CD4-positive, alpha-beta memory T cell (primary cell): ENCODE measurements at regions not wholly inside any gene's neighbourhood (a gene's known extent, or its start where the extent isn't known, plus 50 kb on each side); places are given as distances from the start of the nearest gene placed in this dataset.
"Not testable (repeated sequence)": the region's sequence is repeated elsewhere in the genome, so short reads cannot be mapped to it uniquely, and the experiment has no call there.

Experiments
- CTCF ChIA-PET: fragments of 350-600 bp; sonication (Branson Sonifier 250); formaldehyde crosslinking; loops from one replicate; lab custom pipeline; 2021; ENCODE audit warnings: inconsistent platforms; ENCODE audit not compliant: partially characterized antibody; lab: Charles Lee
- POLR2A ChIA-PET: fragments of 350-600 bp; sonication (Branson Sonifier 250); formaldehyde crosslinking; loops from one replicate; lab custom pipeline; 2021; ENCODE audit not compliant: partially characterized antibody; lab: Charles Lee
- DNase-seq, 5 donors: peaks; one replicate each; pipeline versions ENCODE4 v3.0.0 to v3.0.0-alpha.2; 2020 to 2022; ENCODE audit warnings: mixed read lengths in 1 of 5
- H3K27ac ChIP-seq: one replicate; pipeline ENCODE4 v1.7.0; 2013; ENCODE audit warnings: low read depth, low read length
- H3K27me3 ChIP-seq: 2 replicates; pipeline ENCODE4 v1.7.0; 2013; ENCODE audit warnings: mild to moderate bottlenecking, low read length, moderate library complexity; ENCODE audit not compliant: insufficient read depth
- H3K36me3 ChIP-seq: 2 replicates; pipeline ENCODE4 v1.7.0; 2013; ENCODE audit warnings: mild to moderate bottlenecking, low read length, moderate library complexity; ENCODE audit not compliant: insufficient read depth
- H3K4me1 ChIP-seq: 2 replicates; pipeline ENCODE4 v1.7.0; 2013; ENCODE audit warnings: mild to moderate bottlenecking, low read length, moderate library complexity; ENCODE audit not compliant: insufficient read depth
- H3K4me3 ChIP-seq, 2 donors: one replicate each; pipeline ENCODE4 v1.7.0; 2013; ENCODE audit warnings: low read length in 2 of 2, mild to moderate bottlenecking in 1 of 2
- H3K9me3 ChIP-seq, 2 donors: one replicate each; pipeline ENCODE4 v1.7.0; 2013; ENCODE audit warnings: low read length in 2 of 2, control low read depth in 1 of 2; ENCODE audit not compliant: control insufficient read depth in 1 of 2
- H3K27ac Mint-ChIP-seq, 7 donors: one replicate each; pipeline ENCODE4 v1.8.0; 2020 to 2021; ENCODE audit warnings: mixed read lengths in 7 of 7, mild to moderate bottlenecking in 6 of 7, inconsistent platforms in 3 of 7, moderate library complexity in 3 of 7
- H3K27me3 Mint-ChIP-seq, 2 donors: one replicate each; pipeline ENCODE4 v1.8.0; 2020 to 2021; ENCODE audit warnings: mixed read lengths in 2 of 2
- H3K36me3 Mint-ChIP-seq, 2 donors: one replicate each; pipeline ENCODE4 v1.8.0; 2020 to 2021; ENCODE audit warnings: mixed read lengths in 2 of 2, inconsistent platforms in 1 of 2, mild to moderate bottlenecking in 1 of 2
- H3K4me1 Mint-ChIP-seq, 4 donors: one replicate each; pipeline ENCODE4 v1.8.0; 2020 to 2021; ENCODE audit warnings: mixed read lengths in 4 of 4, mild to moderate bottlenecking in 1 of 4
- H3K4me3 Mint-ChIP-seq, 8 donors: one replicate each; pipeline ENCODE4 v1.8.0; 2020 to 2021; ENCODE audit warnings: mixed read lengths in 8 of 8, mild to moderate bottlenecking in 7 of 8, moderate library complexity in 6 of 8, inconsistent platforms in 3 of 8
- H3K9me3 Mint-ChIP-seq, 8 donors: one replicate each; pipeline ENCODE4 v1.8.0; 2020 to 2021; ENCODE audit warnings: mixed read lengths in 8 of 8, mild to moderate bottlenecking in 5 of 8, inconsistent platforms in 3 of 8, moderate library complexity in 1 of 8
- intact Hi-C: fragments of 100-400 bp; cut with micrococcal nuclease; formaldehyde crosslinking; loops from one replicate; pipeline ENCODE4 v1.15.1; 2023

- Mint-ChIP-seq H3K27ac (no peak overlapping the region), H3K4me3 (no peak overlapping the region), H3K4me1 (peaks cover 0 to 2% (median 0%) of the 10 kb centered on the region in 4 donors), H3K36me3 (no peaks in the 10 kb centered on the region), H3K27me3 (no peaks in the 10 kb centered on the region), H3K9me3 (peaks cover 0 to 4% (median 0%) of the 10 kb centered on the region in 8 donors)
- CTCF ChIA-PET, result no interaction called here
- DNase-seq, result no peak
- intact Hi-C loops, result no loop called here
- Histone ChIP-seq H3K4me3 (no peak overlapping the region), H3K27ac (no peak overlapping the region), H3K4me1 (no peaks in the 10 kb centered on the region), H3K27me3 (no peaks in the 10 kb centered on the region), H3K9me3 (no peaks in the 10 kb centered on the region), H3K36me3 (no peaks in the 10 kb centered on the region)
- POLR2A ChIA-PET, result no interaction called here
Measured at GRCh38 chr14:38546932-38547551, 291.1 kb upstream of the CLEC14A start.

- DNase-seq, result no peak
- H3K27ac Mint-ChIP-seq, result no peak overlapping the region
- no peaks in the 10 kb centered on the region for H3K36me3 Mint-ChIP-seq
- Histone ChIP-seq H3K4me3 (no peak overlapping the region), H3K4me1 (no peaks in the 10 kb centered on the region), H3K27me3 (no peaks in the 10 kb centered on the region), H3K27ac (no peak overlapping the region), H3K36me3 (no peaks in the 10 kb centered on the region), H3K9me3 (no peaks in the 10 kb centered on the region)
- ChIA-PET CTCF (no interaction called here), POLR2A (no interaction called here)
- peaks cover 0 to 4% (median 0%) of the 10 kb centered on the region in 8 donors for H3K9me3 Mint-ChIP-seq
- H3K27me3 Mint-ChIP-seq, result no peaks in the 10 kb centered on the region
- H3K4me1 Mint-ChIP-seq, result peaks cover 0 to 2% (median 0%) of the 10 kb centered on the region in 4 donors
- intact Hi-C loops, result no loop called here
- H3K4me3 Mint-ChIP-seq, result no peak overlapping the region
Measured at GRCh38 chr14:38544776-38545175, 288.9 kb upstream of the CLEC14A start.

DNA sequence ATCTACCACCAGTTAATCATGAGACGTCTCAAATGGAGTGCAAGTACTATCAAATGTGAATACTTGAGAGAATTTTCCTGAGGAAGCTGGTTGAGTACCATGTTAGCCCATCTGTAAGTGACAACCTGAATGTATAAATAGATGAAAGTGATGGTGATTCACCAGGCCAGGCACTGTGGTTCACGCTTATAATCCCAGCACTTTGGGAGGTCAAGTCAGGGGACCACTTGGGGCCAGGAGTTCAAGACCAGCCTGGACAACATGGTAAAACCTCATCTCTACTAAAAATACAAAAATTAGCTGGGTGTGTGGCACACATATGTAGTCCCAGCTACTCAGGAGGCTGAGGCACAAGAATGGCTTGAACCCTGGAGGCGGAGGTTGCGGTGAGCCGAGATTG lies 288.0 kb upstream of the CLEC14A start:
- CTCF ChIA-PET, H3K27ac Mint-ChIP-seq, POLR2A ChIA-PET, H3K9me3 Mint-ChIP-seq, H3K36me3 Mint-ChIP-seq, H3K4me3 ChIP-seq, H3K9me3 ChIP-seq, H3K27ac ChIP-seq, H3K27me3 Mint-ChIP-seq, H3K36me3 ChIP-seq, H3K4me1 ChIP-seq, DNase-seq, H3K27me3 ChIP-seq, H3K4me3 Mint-ChIP-seq, H3K4me1 Mint-ChIP-seq, intact Hi-C loops: not testable (repeated sequence)

GRCh38 chr14:38538053-38538452 lies 282.2 kb upstream of the CLEC14A start:
- H3K4me1 ChIP-seq, H3K4me3 Mint-ChIP-seq, H3K27ac Mint-ChIP-seq, H3K27me3 Mint-ChIP-seq, H3K4me1 Mint-ChIP-seq, H3K27me3 ChIP-seq, H3K36me3 Mint-ChIP-seq, H3K36me3 ChIP-seq, H3K9me3 ChIP-seq, H3K4me3 ChIP-seq, CTCF ChIA-PET, H3K9me3 Mint-ChIP-seq, intact Hi-C loops, POLR2A ChIA-PET, H3K27ac ChIP-seq, DNase-seq: not testable (repeated sequence)

- intact Hi-C loops, result no loop called here
- H3K36me3 ChIP-seq, result no peaks in the 10 kb centered on the region
- Mint-ChIP-seq H3K27ac (no peak overlapping the region), H3K9me3 (peaks cover 0 to 4% (median 0%) of the 10 kb centered on the region in 8 donors), H3K4me3 (no peak overlapping the region), H3K4me1 (no peaks in the 10 kb centered on the region), H3K27me3 (peaks cover 0 to 2% of the 10 kb centered on the region in 2 donors), H3K36me3 (no peaks in the 10 kb centered on the region)
- H3K9me3 ChIP-seq, result no peaks in the 10 kb centered on the region
- no peak overlapping the region for H3K27ac ChIP-seq
- ChIA-PET CTCF (no interaction called here), POLR2A (no interaction called here)
- no peak for DNase-seq
- H3K4me1 ChIP-seq, result no peaks in the 10 kb centered on the region
- no peak overlapping the region for H3K4me3 ChIP-seq
- H3K27me3 ChIP-seq, result no peaks in the 10 kb centered on the region
Measured at GRCh38 chr14:38536376-38537038, 280.6 kb upstream of the CLEC14A start.

- Mint-ChIP-seq H3K36me3 (no peaks in the 10 kb centered on the region), H3K27ac (no peak overlapping the region), H3K4me3 (no peak overlapping the region)
Measured at GRCh38 chr14:38528582-38528981, 272.7 kb upstream of the CLEC14A start.

DNA sequence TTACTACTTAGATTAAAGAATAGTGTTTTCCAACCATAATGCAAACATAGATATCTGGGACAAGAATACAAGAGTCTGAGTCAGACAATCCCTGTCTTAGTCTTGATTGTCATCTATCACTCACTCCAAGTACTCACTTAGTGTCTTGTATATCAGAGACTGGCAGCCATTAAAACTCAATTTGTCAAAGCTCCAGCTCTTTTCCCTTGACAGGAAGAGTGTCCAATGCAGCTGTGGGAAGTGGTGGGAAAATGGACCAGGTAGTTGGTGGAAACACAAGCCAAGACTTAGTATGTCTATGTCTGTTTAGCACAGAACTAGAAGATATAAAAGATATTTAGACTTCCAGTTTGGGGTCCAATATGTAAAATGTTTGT lies 271.6 kb upstream of the CLEC14A start:
- Histone ChIP-seq H3K27ac (no peak overlapping the region), H3K36me3 (no peaks in the 10 kb centered on the region), H3K27me3 (no peaks in the 10 kb centered on the region), H3K4me3 (no peak overlapping the region), H3K4me1 (no peaks in the 10 kb centered on the region), H3K9me3 (no peaks in the 10 kb centered on the region)
- intact Hi-C loops, result no loop called here
- CTCF ChIA-PET, result no interaction called here
- Mint-ChIP-seq H3K4me1 (no peaks in the 10 kb centered on the region), H3K36me3 (no peaks in the 10 kb centered on the region), H3K27ac (no peak overlapping the region), H3K4me3 (no peak overlapping the region), H3K27me3 (no peaks in the 10 kb centered on the region), H3K9me3 (peaks cover 0 to 4% (median 0%) of the 10 kb centered on the region in 8 donors)
- DNase-seq, result no peak
- POLR2A ChIA-PET, result no interaction called here

More at GRCh38 chr14:38528582-38528981, 272.7 kb upstream of the CLEC14A start:
- ChIA-PET CTCF (no interaction called here), POLR2A (no interaction called here)
- Mint-ChIP-seq H3K9me3 (peaks cover 0 to 2% (median 0%) of the 10 kb centered on the region in 8 donors), H3K4me1 (no peaks in the 10 kb centered on the region), H3K27me3 (no peaks in the 10 kb centered on the region)
- no peak overlapping the region for H3K27ac ChIP-seq
- H3K36me3 ChIP-seq, result no peaks in the 10 kb centered on the region
- intact Hi-C loops, result no loop called here
- no peak overlapping the region for H3K4me3 ChIP-seq
- DNase-seq, result no peak
- H3K4me1 ChIP-seq, result no peaks in the 10 kb centered on the region
- no peaks in the 10 kb centered on the region for H3K27me3 ChIP-seq
- H3K9me3 ChIP-seq, result no peaks in the 10 kb centered on the region
